ENCODE measurements at regions not wholly inside any gene's neighbourhood (a gene's known extent, or its start where the extent isn't known, plus 50 kb on each side); places are given as distances from the start of the nearest gene placed in this dataset.

GRCh38 chr2:64319896-64320295, 134.1 kb upstream of the LGALSL start:
- no peak for DNase-seq

GRCh38 chr2:64322433-64322832, 131.5 kb upstream of the LGALSL start:
- no peak for DNase-seq

DNA sequence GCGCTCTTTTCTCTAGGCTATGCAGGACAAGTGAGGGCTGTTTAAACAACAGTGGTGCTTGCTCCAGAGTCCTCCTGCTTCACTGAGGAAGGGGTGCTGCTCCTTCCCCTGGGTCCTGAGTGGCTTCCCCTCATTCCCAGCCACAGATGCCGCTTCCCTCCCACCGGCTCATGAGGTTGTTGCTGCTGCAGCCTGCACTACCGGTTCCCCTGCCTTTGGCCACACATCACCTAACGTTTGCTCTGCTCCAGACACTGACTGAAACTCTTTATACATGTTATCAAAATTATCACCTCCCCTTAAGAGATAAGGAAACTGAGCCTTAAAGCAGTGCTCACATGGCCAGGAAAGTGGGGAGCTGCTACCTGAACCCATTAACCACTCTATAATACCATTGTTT, 130.8 kb upstream of the LGALSL start:
- DNase-seq, result no peak

GRCh38 chr2:64324746-64325410, 129.1 kb upstream of the LGALSL start:
- no peak for DNase-seq

DNA sequence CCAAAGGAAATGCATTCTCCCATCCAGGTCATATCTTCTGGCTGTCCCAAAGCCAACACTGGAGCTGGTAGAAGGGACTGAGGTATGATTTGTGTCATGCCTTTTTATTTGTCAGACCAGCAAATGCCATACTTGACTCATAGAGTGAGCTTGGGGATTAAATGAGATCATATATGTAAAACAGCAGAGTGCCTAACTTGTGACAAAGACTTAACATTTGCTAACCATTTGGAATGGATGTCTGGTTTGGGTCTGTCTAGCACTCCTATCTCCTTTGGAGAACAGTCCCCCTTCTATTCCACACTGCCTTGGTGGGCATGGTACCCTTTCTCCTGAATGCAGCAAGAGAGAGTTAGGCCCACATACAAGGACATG, 128.5 kb upstream of the LGALSL start:
- no peak for DNase-seq

- DNase-seq, result no peak
Observed at GRCh38 chr2:64325852-64326577, 127.9 kb upstream of the LGALSL start.

DNA sequence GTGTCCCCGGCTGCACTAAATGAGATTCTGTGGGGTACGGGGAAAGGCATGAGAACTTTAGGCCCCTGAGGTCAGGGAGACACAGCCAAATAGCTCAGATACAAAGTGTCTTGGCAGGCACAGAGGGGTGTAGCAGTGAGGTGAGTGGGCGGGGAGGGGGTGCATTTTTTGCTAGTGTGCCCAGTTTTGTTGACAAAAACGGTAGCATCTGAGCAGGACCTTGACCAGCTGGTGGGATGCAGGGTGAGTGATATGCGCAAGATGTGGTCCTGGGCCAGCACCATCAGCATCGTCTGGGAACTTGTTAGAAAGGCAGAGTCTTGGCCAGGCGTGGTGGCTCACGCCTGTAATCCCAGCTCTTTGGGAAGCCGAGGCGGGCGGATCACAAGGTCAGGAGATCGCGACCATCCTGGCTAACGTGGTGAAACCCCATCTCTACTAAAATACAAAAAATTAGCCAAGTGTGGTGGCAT, 127.3 kb upstream of the LGALSL start:
- no peak for DNase-seq

DNA sequence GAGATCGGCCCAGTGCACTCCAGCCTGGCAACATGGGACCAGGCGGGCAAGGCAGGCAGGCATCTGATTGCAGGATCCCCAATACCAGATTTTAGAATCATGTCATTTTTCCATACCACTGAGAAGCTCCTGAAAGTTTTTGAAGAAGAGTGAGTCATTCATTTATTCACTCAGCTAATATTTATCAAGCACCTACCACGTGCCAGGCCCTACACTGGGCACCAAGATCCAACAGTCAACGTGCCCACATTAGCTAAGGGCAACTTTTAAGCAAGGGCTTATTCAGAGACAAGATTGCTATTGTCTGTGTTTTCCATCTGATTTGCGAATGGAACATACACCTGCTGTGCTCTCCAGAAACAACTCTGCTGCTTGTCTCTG, 126.8 kb upstream of the LGALSL start:
- DNase-seq, result no peak

- peak; percentile 80 for DNase-seq
Observed at GRCh38 chr2:64327510-64328414, 126.2 kb upstream of the LGALSL start.

- no peak for DNase-seq
Observed at GRCh38 chr2:64328415-64328722, 125.6 kb upstream of the LGALSL start.

DNA sequence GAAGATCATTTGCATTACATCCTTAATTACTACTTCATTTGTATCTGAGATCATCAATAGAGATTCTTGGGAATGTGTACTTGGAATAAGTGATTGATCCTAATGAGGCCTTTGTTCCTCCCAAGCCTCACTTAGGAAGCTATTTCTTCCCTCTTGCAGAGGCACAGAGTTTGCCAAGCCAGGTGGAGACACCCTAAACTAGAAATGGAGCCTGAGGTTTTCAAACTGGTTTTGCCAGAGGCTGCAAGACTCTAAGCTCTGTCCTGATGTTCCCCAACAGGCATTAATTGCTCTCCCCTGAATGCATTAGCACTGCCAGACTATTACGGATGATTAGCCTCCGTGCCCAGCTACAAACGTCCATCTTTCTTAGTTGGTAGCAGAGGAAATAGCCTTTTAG, 125.2 kb upstream of the LGALSL start:
- DNase-seq, result no peak

- peak; percentile 72 for DNase-seq
Observed at GRCh38 chr2:64329848-64330247, 124.1 kb upstream of the LGALSL start.

DNA sequence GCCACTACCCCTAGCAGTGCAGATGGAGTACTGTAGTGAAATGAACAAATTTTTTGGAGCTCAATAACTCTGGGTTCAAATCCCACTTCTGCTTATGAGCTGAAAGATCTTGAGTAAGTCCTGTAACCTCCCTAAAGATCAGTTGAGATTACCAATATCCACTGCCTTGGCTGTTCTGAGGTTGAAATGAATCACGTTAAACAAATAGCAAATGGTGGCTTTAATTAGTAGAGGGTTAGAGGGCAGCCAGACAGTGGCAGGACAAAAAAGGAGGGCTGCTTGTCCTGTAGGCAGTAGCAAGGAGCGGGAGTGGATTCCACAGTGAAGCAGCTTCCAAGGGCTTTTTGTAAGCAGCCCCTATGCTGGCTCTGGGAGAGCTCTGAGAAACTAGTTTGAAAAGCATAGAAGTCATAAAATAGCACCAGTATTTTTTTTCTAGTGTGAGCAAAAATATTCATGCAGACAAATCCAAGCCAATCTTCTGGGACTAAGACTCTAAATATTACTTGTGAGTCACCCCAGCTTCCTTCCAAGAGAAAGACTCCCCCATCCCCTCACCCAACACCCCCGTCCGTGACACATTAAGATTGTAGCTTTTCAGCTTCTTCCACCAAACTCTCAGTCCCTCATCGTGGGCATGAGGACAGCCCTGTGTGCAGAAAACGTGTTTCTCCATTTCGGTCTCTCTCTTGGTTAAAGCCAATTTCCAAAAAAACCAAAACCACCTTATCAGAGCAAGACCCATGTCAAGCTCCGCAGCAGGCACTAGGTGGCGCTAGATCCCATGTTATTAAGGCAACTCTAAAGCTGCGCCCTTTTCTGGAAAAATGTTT, 123.5 kb upstream of the LGALSL start:
- DNase-seq, result peak; percentile 95

DNA sequence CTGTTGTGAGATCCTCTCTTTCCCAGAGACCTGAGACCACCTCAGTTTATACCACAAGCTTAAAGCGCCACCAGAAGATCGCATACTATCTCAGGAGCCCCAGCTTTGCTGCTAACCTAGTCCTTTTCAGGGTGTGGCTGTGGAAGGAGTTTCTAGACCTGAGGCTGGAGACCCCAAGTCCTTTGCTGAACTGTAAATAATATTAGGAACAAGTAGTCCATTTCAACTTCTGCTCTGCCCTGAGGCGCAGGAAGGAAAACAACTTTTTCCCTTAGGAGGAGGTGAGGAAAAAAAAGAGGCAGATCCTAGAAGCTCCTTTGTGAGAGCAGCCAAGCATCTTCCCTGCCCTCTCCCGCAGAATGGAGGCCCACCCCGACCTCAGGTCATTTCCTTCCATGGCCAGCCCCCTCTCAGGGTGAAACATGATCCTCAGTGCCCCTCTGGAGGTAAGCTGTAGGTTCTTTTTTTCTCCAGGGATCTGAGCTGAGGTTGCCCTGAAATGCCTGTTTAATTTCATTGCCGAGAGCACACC, 122.8 kb upstream of the LGALSL start:
- no peak for DNase-seq

DNA sequence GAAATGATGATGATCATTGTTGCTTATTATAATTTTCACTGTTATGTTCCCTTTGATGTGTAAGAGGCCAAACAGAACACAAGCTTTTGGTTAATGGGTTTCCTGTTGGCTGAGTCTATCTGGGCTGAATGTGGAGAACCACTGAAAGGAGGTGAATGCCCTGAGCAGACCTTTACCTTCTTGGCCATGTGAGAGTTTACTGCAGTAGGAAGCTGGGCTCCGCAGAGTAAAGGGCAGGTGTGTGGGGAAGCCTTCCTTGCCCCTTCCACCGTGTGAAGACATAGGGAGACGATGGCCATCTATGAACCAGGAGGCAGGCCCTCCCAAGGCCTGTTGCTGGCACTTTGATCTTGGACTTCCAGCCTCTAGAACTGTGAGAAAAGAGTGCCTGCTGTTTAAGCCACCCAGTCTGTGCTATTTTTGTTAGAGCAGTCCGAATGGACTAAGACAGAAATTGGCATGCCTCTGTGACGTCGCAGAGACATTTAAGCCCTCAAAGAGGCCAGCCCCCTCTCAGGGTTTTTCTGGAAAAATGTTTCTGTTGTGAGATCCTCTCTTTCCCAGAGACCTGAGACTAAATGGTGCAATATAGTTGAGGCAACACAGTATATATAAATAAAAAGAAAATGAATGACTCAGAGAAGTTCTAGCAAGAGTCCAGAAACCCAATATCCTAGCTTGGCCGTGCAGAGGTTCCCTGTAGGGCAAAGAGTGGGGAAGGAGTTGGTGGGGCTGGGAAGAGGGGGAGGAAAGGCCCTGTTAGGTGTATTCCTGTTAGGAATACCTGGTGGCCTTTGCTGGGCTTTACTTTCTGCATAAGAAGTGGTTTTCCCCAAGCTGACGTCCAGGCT, 121.9 kb upstream of the LGALSL start:
- DNase-seq, result no peak

DNA sequence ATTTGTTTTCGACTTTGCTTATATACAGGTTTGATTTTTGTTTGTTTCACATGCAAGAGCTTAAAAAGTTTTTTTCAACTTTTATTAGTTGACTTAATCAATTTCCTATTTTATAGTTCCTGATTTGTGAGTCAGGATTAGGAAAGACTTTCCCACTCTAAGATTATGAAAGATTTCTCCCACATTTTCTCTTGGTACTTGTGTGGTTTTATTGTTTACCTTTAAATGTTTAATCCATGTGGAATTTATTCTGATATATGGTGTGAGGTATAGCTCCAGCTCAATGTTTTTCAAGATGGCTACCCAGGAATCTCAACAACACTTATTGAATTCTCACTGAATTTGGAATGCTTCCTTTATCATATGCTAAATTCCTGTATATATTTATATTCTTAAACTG, 117.8 kb upstream of the LGALSL start:
- DNase-seq, result no peak

DNA sequence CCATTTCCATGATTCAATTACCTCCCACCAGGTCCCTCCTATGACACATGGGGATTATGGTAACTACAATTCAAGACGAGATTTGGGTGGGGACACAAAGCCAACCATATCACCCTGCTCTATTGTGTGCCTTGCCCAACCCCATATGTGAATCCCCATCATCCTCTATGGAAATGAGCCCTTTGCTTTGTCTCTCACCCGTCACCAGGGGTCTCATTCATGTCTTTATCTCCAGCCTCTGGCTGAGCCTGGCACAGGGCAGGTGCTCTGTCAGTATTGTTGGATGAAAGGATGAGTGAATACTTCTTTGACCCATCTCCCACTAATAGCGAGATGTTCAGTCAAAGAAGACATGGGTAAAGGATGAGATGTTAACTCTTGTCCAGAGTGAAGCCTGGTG, 116.6 kb upstream of the LGALSL start:
- DNase-seq, result no peak

DNA sequence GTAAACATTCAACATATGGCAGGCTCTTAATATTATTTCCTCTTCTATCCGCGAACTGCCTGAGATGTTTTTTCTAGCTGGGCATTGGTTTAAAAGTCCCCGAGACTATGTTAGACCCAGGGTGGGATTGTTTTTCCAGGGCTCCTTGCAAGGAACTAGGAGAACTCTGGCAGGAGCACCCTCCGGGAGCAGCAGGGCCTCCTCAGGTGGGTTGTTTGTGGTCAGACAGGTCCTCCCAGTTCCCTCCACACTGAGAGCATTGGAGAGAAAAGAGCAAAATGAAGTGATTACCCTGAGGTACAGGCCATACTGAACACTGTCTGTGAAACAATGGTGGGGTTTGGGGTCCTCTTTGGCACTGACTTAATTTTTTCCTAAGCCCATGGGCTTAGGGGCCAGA, 115.9 kb upstream of the LGALSL start:
- no peak for DNase-seq

- no peak for DNase-seq
Observed at GRCh38 chr2:64338910-64339500, 115.0 kb upstream of the LGALSL start.

GRCh38 chr2:64341461-64341860, 112.5 kb upstream of the LGALSL start:
- DNase-seq, result no peak
